Muscle of leg (tissue), 3 donors: ENCODE measurements at regions not wholly inside any gene's neighbourhood (a gene's known extent, or its start where the extent isn't known, plus 50 kb on each side); places are given as distances from the start of the nearest gene placed in this dataset.

ENCODE experiments used
- DNase-seq: peaks from one replicate; pipeline ENCODE4 v3.0.0; 2013
- H3K27ac ChIP-seq: one replicate; pipeline ENCODE4 v1.5.1; 2013; ENCODE audit warnings: mild to moderate bottlenecking, low read length, control low read depth
- H3K27me3 ChIP-seq: one replicate; pipeline ENCODE4 v1.6.1; 2013; ENCODE audit warnings: low read length; ENCODE audit not compliant: control insufficient read depth, insufficient read depth
- H3K36me3 ChIP-seq: one replicate; pipeline ENCODE4 v1.6.1; 2013; ENCODE audit warnings: low read length; ENCODE audit not compliant: control insufficient read depth, insufficient read depth
- H3K4me1 ChIP-seq: one replicate; pipeline ENCODE4 v1.6.1; 2013; ENCODE audit warnings: low read length; ENCODE audit not compliant: control insufficient read depth, insufficient read depth
- H3K4me3 ChIP-seq: one replicate; pipeline ENCODE4 v1.5.1; 2013; ENCODE audit warnings: low read length, control low read depth
- H3K9me3 ChIP-seq: replicated peaks from 2 replicates; pipeline ENCODE4 v1.6.1; 2013; ENCODE audit warnings: low read depth, low read length; ENCODE audit not compliant: control insufficient read depth
- WGBS: methylation state at CpG from one replicate; pipeline ENCODE4 v1.1.5; 2013; ENCODE audit warnings: missing lambda C conversion rate; ENCODE audit not compliant: insufficient coverage; 5-methylcytosine and 5-hydroxymethylcytosine counted together

GRCh38 chr18:24543086-24543794, 82.8 kb downstream of the HRH4 start:
- no peak overlapping the region for H3K27ac ChIP-seq
- DNase-seq: no peak
- H3K9me3 ChIP-seq: no peaks in the 10 kb centered on the region
- no peaks in the 10 kb centered on the region for H3K27me3 ChIP-seq
- H3K4me3 ChIP-seq: no peak overlapping the region
- WGBS: 89% methylated on average over 3 of the region's 4 CpGs
- H3K36me3 ChIP-seq: no peaks in the 10 kb centered on the region
- no peaks in the 10 kb centered on the region for H3K4me1 ChIP-seq

GRCh38 chr18:24543795-24544498, 83.5 kb downstream of the HRH4 start:
- Histone ChIP-seq H3K27me3 (no peaks in the 10 kb centered on the region), H3K36me3 (no peaks in the 10 kb centered on the region), H3K9me3 (no peaks in the 10 kb centered on the region), H3K4me3 (no peak overlapping the region), H3K4me1 (no peaks in the 10 kb centered on the region), H3K27ac (no peak overlapping the region)
- 100% methylated on average over 1 of the region's 6 CpGs for WGBS
- peak; percentile 80 for DNase-seq

GRCh38 chr18:24544949-24545348, 84.5 kb downstream of the HRH4 start:
- Histone ChIP-seq H3K4me1 (no peaks in the 10 kb centered on the region), H3K36me3 (no peaks in the 10 kb centered on the region), H3K9me3 (no peaks in the 10 kb centered on the region), H3K4me3 (no peak overlapping the region), H3K27me3 (no peaks in the 10 kb centered on the region), H3K27ac (no peak overlapping the region)
- WGBS: 100% methylated on average over 1 of the region's 4 CpGs
- no peak for DNase-seq

GRCh38 chr18:24545651-24546050, 85.2 kb downstream of the HRH4 start:
- H3K27ac ChIP-seq: no peak overlapping the region
- no peaks in the 10 kb centered on the region for H3K4me1 ChIP-seq
- peak; percentile 16 for DNase-seq
- H3K27me3 ChIP-seq: no peaks in the 10 kb centered on the region
- no peak overlapping the region for H3K4me3 ChIP-seq
- H3K9me3 ChIP-seq: no peaks in the 10 kb centered on the region
- no peaks in the 10 kb centered on the region for H3K36me3 ChIP-seq
- WGBS: no CpG with 5 or more reads among the region's 2 CpGs

- no peaks in the 10 kb centered on the region for H3K36me3 ChIP-seq
- no peak for DNase-seq
- H3K9me3 ChIP-seq: no peaks in the 10 kb centered on the region
- H3K27ac ChIP-seq: no peak overlapping the region
- no peak overlapping the region for H3K4me3 ChIP-seq
- H3K27me3 ChIP-seq: no peaks in the 10 kb centered on the region
- WGBS: 55% methylated on average over 2 of the region's 4 CpGs
- H3K4me1 ChIP-seq: no peaks in the 10 kb centered on the region
Observed at GRCh38 chr18:24546307-24546706, 85.9 kb downstream of the HRH4 start.

GRCh38 chr18:24548583-24548982, 88.1 kb downstream of the HRH4 start:
- DNase-seq: no peak
- Histone ChIP-seq H3K27me3 (no peaks in the 10 kb centered on the region), H3K27ac (no peak overlapping the region), H3K9me3 (no peaks in the 10 kb centered on the region), H3K4me1 (peaks cover 8% of the 10 kb centered on the region), H3K4me3 (no peak overlapping the region), H3K36me3 (no peaks in the 10 kb centered on the region)
- WGBS: 82% methylated on average over 2 of the region's 4 CpGs

GRCh38 chr18:24552218-24552617, 91.8 kb downstream of the HRH4 start:
- WGBS: 95% methylated on average over 3 of the region's 4 CpGs
- DNase-seq: no peak
- Histone ChIP-seq H3K9me3 (no peaks in the 10 kb centered on the region), H3K4me3 (no peak overlapping the region), H3K27ac (no peak overlapping the region), H3K4me1 (peaks cover 8% of the 10 kb centered on the region), H3K36me3 (no peaks in the 10 kb centered on the region), H3K27me3 (no peaks in the 10 kb centered on the region)

GRCh38 chr18:24553571-24554285, 93.3 kb downstream of the HRH4 start:
- Histone ChIP-seq H3K36me3 (no peaks in the 10 kb centered on the region), H3K4me3 (no peak overlapping the region), H3K9me3 (no peaks in the 10 kb centered on the region), H3K27me3 (no peaks in the 10 kb centered on the region), H3K27ac (no peak overlapping the region), H3K4me1 (peaks cover 8% of the 10 kb centered on the region)
- 48% methylated on average over 4 of the region's 6 CpGs for WGBS
- DNase-seq: no peak

GRCh38 chr18:24558403-24558802, 98.0 kb downstream of the HRH4 start:
- Histone ChIP-seq H3K36me3 (no peaks in the 10 kb centered on the region), H3K27ac (no peak overlapping the region), H3K27me3 (no peaks in the 10 kb centered on the region), H3K9me3 (no peaks in the 10 kb centered on the region), H3K4me1 (no peaks in the 10 kb centered on the region), H3K4me3 (no peak overlapping the region)
- DNase-seq: no peak
- WGBS: no CpG with 5 or more reads among the region's 7 CpGs

GRCh38 chr18:24559526-24559925, 99.1 kb downstream of the HRH4 start:
- Histone ChIP-seq H3K27ac (no peak overlapping the region), H3K4me3 (no peak overlapping the region), H3K4me1 (no peaks in the 10 kb centered on the region), H3K9me3 (no peaks in the 10 kb centered on the region), H3K27me3 (no peaks in the 10 kb centered on the region), H3K36me3 (no peaks in the 10 kb centered on the region)
- no CpG with 5 or more reads among the region's 4 CpGs for WGBS
- DNase-seq: no peak
